SH-SY5Y (cell line): ENCODE measurements at regions not wholly inside any gene's neighbourhood (a gene's known extent, or its start where the extent isn't known, plus 50 kb on each side); places are given as distances from the start of the nearest gene placed in this dataset.

Experiments
- GATA2 ChIP-seq: IDR thresholded peaks from 2 replicates; pipeline ENCODE4 v1.6.1; 2011; ENCODE audit warnings: mild to moderate bottlenecking, low read depth, low read length
- GATA3 ChIP-seq: IDR thresholded peaks from 2 replicates; pipeline ENCODE4 v1.6.1; 2011; ENCODE audit warnings: low read depth, mild to moderate bottlenecking, low read length, moderate library complexity

DNA sequence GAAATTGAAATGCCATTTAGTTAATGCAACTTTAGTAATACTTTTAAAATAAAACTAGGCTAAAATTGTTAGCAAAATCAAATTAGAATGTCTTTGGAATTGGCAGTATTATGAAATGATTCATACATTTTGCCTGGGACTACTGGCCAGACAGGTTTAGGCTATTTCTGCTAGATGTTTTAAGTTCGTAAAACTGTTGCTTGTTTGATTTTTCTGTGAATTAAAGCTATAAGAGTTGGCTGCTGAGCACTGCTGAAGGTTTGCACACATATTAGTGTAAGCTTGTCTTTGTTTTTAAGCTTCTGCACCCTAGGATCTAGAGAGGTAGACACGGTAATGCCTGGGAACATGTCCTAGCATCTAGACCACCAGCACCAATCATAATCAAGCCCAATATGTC, 1094.6 kb upstream of the ADGRL4 start:
- TF ChIP-seq GATA3 (no peak), GATA2 (no peak)
